ENCODE measurements at regions not wholly inside any gene's neighbourhood (a gene's known extent, or its start where the extent isn't known, plus 50 kb on each side); places are given as distances from the start of the nearest gene placed in this dataset.

DNA sequence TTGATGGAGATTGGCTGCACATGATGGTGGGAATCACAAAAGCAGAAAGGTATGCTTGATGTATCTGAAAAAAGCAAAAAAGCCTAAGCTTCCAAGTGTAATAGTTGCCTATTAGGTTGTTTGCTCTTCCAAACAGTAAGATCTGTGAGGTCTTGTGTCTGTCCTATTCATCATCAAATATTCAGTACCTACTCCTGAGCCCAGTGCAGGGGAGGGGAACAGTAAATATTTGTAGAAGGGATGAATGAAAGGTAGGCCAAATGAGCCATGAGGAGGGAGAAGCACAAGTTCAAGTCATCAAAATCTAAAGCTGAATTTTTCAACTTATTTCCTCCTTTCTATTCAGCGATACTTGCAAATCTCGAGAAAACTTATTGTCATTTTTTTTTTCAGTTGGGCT lies 153.2 kb upstream of the ETAA1 start:
- no peak for DNase-seq (ENCODE audit: low read depth)
- no peak for TF ChIP-seq CTCF (IDR thresholded peaks at IDR 0.05; ENCODE audit: control insufficient read depth, extremely low read depth, insufficient read depth)
- H3K4me3 ChIP-seq (ENCODE audit: low read depth, low read length), result no peak overlapping the region

DNA sequence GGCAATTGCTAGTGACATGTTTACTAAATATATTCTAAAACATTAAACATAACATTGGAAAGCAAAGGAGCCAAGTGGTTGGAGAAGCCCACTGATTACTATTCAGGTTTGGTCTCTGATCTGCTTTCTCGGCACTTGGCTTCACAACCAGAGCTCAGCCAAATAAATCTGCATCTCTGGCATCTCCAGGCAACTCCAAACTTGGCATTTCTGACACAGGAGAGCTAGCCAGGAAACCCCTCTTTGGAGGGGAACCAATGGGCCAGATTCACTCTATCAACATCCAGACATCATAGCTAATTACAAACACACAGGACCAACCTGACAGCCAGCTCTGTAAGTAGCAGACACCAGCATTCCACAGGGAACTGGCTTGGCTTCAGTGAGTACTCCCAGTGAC lies 150.3 kb upstream of the ETAA1 start:
- DNase-seq (ENCODE audit: low read depth), result no peak
- no peak overlapping the region for H3K4me3 ChIP-seq (ENCODE audit: low read depth, low read length)
- TF ChIP-seq CTCF (IDR thresholded peaks at IDR 0.05; ENCODE audit: control insufficient read depth, extremely low read depth, insufficient read depth), result no peak

- no peak for DNase-seq (ENCODE audit: low read depth)
- no peak for TF ChIP-seq CTCF (IDR thresholded peaks at IDR 0.05; ENCODE audit: control insufficient read depth, extremely low read depth, insufficient read depth)
- no peak overlapping the region for H3K4me3 ChIP-seq (ENCODE audit: low read depth, low read length)
Observed at GRCh38 chr2:67251741-67252140, 145.4 kb upstream of the ETAA1 start.

- H3K4me3 ChIP-seq (ENCODE audit: low read depth, low read length), result no peak overlapping the region
- DNase-seq (ENCODE audit: low read depth), result no peak
- TF ChIP-seq CTCF (IDR thresholded peaks at IDR 0.05; ENCODE audit: control insufficient read depth, extremely low read depth, insufficient read depth), result no peak
Observed at GRCh38 chr2:67255933-67256615, 141.1 kb upstream of the ETAA1 start.

DNA sequence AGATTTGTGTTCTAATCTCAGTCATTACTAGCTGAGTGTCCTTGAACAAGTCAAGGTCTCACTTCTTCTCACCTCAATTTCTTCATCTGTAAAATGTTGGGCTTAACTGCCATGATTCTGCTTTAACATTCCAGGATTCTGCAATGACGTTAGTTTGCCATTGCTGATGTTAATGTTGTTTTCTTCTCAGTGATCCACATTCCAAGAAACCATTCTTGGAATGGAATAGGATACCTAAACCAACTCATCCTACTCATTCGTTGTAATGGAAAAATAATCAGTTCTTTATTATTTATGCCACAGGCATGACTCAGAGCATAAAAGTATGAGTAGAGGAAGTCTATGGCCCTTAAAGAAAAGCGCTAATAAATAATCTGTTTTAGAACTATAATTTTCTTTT lies 140.2 kb upstream of the ETAA1 start:
- DNase-seq (ENCODE audit: low read depth), result no peak
- no peak overlapping the region for H3K4me3 ChIP-seq (ENCODE audit: low read depth, low read length)
- no peak for TF ChIP-seq CTCF (IDR thresholded peaks at IDR 0.05; ENCODE audit: control insufficient read depth, extremely low read depth, insufficient read depth)

DNA sequence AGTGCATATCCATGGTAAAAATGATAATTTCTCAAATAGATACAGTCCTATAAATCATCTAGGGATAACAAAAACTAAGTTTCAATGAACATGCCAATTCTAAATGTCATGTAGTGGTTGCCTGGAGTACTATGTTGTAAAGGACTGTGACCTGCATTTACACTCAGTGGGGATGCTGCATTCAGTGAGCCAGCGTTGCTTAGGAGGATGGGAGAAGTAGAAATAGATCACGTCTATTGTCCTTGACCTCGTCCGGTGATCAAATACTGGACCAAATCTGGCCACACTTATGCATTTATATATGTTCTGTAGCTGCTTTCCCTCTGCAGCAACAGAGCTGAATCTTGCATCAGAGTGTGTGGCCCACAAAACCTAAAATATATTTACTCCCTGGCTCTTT lies 139.0 kb upstream of the ETAA1 start:
- no peak overlapping the region for H3K4me3 ChIP-seq (ENCODE audit: low read depth, low read length)
- DNase-seq (ENCODE audit: low read depth), result no peak
- no peak for TF ChIP-seq CTCF (IDR thresholded peaks at IDR 0.05; ENCODE audit: control insufficient read depth, extremely low read depth, insufficient read depth)

GRCh38 chr2:67258831-67259230 lies 138.3 kb upstream of the ETAA1 start:
- no peak for TF ChIP-seq CTCF (IDR thresholded peaks at IDR 0.05; ENCODE audit: control insufficient read depth, extremely low read depth, insufficient read depth)
- DNase-seq (ENCODE audit: low read depth), result no peak
- no peak overlapping the region for H3K4me3 ChIP-seq (ENCODE audit: low read depth, low read length)

Measured in LNCaP clone FGC (cell line).